Testis (tissue), 2 donors: ENCODE measurements at regions not wholly inside any gene's neighbourhood (a gene's known extent, or its start where the extent isn't known, plus 50 kb on each side); places are given as distances from the start of the nearest gene placed in this dataset.

Experiments
- CTCF ChIP-seq, 3 experiments: fragments of 450-650 bp in 2 of 3; fragments of 200-600 bp in 1 of 3; sonication (generic) in 1 of 3; IDR thresholded peaks; one replicate each; pipeline ENCODE4 v1.5.1; 2016 to 2019; ENCODE audit warnings: antibody characterized with exemption in 3 of 3, mild to moderate bottlenecking in 2 of 3, moderate library complexity in 1 of 3
- POLR2A ChIP-seq: fragments of 450-650 bp; IDR thresholded peaks from one replicate; pipeline ENCODE4 v1.6.1; 2017; ENCODE audit warnings: antibody characterized with exemption, mild to moderate bottlenecking, moderate library complexity

- TF ChIP-seq CTCF (IDR thresholded peaks at IDR 0.05) (no peak), POLR2A (no peak)
These were observed 144.4 kb upstream of the PRICKLE1 start for GRCh38 chr12:42733911-42734310.
